ENCODE measurements at regions not wholly inside any gene's neighbourhood (a gene's known extent, or its start where the extent isn't known, plus 50 kb on each side); places are given as distances from the start of the nearest gene placed in this dataset.

DNA sequence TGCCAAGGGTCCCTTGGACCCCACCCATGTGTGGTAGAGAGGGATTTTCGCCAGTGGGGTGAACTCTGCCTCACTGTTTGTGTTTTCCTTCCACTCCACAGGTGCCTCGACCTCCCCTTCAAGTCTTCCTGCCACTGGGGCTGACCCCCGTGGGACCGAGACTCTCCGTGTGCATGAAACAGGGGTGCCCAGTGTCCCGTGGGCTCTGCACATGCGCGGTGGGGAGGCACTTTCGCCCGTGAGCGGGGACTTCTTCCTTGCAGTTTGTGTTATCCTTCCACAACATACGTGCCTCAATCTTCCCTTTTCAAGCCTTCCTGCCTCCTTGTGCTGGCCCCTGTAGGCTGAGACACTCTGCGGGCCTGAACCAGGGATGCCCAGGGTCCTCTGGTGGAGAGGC is 362.4 kb downstream of the ALG10 start (continued):
- TF ChIP-seq TAF1 (IDR thresholded peaks at IDR 0.05; ENCODE audit: borderline replicate concordance, low read depth, low read length) (no peak), CREM (IDR thresholded peaks at IDR 0.05; ENCODE audit: low read depth) (no peak), NFYB (IDR thresholded peaks at IDR 0.05; ENCODE audit: insufficient read depth, low read depth, low read length) (no peak), STAT3 (IDR thresholded peaks at IDR 0.05; ENCODE audit: low read depth, low read length) (no peak), ZNF384 (IDR thresholded peaks at IDR 0.05; ENCODE audit: borderline replicate concordance, low read depth, low read length) (no peak), CREB1 (IDR thresholded peaks at IDR 0.05; ENCODE audit: low read depth) (no peak)

DNA sequence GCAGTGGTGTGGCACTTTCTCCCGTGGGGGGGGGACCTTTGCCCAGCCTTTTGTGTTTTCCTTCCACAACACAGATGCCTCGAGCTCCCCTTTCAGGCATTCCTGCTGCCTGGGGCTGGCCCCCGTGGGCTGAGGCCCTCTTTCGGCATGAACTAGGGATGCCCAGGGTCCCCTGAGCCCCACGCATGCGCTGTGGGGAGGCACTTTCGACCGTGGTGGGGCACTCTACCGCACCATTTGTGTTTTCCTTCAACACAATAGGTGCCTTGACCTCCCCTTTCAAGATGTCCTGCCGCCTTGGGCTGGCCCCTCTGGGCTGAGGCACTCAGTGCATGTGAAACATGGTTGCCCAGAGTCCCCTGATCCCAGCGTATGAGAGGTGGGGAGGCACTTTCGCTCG is 363.7 kb downstream of the ALG10 start:
- H2AFZ ChIP-seq (ENCODE audit: control insufficient read depth, low read depth, low read length) = no peak overlapping the region
- ATAC-seq (no peak), DNase-seq (ENCODE audit: low read depth, low spot score) (no peak), FAIRE-seq (no peak)
- no peak for TF ChIP-seq SMAD1 (IDR thresholded peaks at IDR 0.05; ENCODE audit: low read depth, partially characterized antibody)
- TF ChIP-seq, protein P1, sequence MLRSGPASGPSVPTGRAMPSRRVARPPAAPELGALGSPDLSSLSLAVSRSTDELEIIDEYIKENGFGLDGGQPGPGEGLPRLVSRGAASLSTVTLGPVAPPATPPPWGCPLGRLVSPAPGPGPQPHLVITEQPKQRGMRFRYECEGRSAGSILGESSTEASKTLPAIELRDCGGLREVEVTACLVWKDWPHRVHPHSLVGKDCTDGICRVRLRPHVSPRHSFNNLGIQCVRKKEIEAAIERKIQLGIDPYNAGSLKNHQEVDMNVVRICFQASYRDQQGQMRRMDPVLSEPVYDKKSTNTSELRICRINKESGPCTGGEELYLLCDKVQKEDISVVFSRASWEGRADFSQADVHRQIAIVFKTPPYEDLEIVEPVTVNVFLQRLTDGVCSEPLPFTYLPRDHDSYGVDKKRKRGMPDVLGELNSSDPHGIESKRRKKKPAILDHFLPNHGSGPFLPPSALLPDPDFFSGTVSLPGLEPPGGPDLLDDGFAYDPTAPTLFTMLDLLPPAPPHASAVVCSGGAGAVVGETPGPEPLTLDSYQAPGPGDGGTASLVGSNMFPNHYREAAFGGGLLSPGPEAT (IDR thresholded peaks at IDR 0.05; ENCODE audit: low read depth) = no peak
- TF ChIP-seq, protein P2, sequence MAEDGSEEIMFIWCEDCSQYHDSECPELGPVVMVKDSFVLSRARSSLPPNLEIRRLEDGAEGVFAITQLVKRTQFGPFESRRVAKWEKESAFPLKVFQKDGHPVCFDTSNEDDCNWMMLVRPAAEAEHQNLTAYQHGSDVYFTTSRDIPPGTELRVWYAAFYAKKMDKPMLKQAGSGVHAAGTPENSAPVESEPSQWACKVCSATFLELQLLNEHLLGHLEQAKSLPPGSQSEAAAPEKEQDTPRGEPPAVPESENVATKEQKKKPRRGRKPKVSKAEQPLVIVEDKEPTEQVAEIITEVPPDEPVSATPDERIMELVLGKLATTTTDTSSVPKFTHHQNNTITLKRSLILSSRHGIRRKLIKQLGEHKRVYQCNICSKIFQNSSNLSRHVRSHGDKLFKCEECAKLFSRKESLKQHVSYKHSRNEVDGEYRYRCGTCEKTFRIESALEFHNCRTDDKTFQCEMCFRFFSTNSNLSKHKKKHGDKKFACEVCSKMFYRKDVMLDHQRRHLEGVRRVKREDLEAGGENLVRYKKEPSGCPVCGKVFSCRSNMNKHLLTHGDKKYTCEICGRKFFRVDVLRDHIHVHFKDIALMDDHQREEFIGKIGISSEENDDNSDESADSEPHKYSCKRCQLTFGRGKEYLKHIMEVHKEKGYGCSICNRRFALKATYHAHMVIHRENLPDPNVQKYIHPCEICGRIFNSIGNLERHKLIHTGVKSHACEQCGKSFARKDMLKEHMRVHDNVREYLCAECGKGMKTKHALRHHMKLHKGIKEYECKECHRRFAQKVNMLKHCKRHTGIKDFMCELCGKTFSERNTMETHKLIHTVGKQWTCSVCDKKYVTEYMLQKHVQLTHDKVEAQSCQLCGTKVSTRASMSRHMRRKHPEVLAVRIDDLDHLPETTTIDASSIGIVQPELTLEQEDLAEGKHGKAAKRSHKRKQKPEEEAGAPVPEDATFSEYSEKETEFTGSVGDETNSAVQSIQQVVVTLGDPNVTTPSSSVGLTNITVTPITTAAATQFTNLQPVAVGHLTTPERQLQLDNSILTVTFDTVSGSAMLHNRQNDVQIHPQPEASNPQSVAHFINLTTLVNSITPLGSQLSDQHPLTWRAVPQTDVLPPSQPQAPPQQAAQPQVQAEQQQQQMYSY (CRISPR knock-in tag; IDR thresholded peaks at IDR 0.05) = no peak
- no peak for TF ChIP-seq SMC3 (IDR thresholded peaks at IDR 0.05; ENCODE audit: borderline replicate concordance, low read length)
- no peak overlapping the region for H3K4me2 ChIP-seq (ENCODE audit: control insufficient read depth, insufficient read depth)
- H3K9me3 ChIP-seq (replicated peaks; ENCODE audit: control insufficient read depth, insufficient read depth, low read length) = peaks cover 3% of the 10 kb centered on the region; the same call in 1 of the 3 replicates
- H3K27ac ChIP-seq (ENCODE audit: control insufficient read depth, insufficient read depth) = no peak overlapping the region
- BruUV-seq (replicated peaks) = no TSS peak
- H3K4me3 ChIP-seq = no peak overlapping the region
- intact Hi-C loops (cut with micrococcal nuclease; ENCODE audit: unreplicated experiment) (no loop called here), in situ Hi-C loops (cut with MboI) (loop anchor here (25.0 kb wide), 1 partner anchor 99 kb away; no protein-coding TSS in a partner anchor)
- no peaks in the 10 kb centered on the region for H3K79me2 ChIP-seq (ENCODE audit: control insufficient read depth, insufficient read depth, low read length)
- SMC1A ChIA-PET (ENCODE audit: uncharacterized antibody, unreplicated experiment) = no interaction called here
- CTCF ChIA-PET = no interaction called here
- no peaks in the 10 kb centered on the region for H4K20me1 ChIP-seq (ENCODE audit: control insufficient read depth, insufficient read depth)
- POLR2A ChIA-PET = no interaction called here
- no peak overlapping the region for H3K9ac ChIP-seq (ENCODE audit: control insufficient read depth, insufficient read depth, low read length)
- no peaks in the 10 kb centered on the region for H3K27me3 ChIP-seq (replicated peaks in 1 of 2; ENCODE audit: control insufficient read depth in 2 of 2, insufficient read depth in 2 of 2, low read length in 1 of 2)
- WGBS (ENCODE audit: insufficient coverage, insufficient replicate concordance, low lambda C conversion rate, missing lambda C conversion rate) = 30% methylated on average over 11 of the region's 13 CpGs
- RAD21 ChIA-PET (ENCODE audit: unreplicated experiment) = no interaction called here
- H3K36me3 ChIP-seq (ENCODE audit: control insufficient read depth in 2 of 2, insufficient read depth in 2 of 2, low read length in 1 of 2) = no peaks in the 10 kb centered on the region
- H3K4me1 ChIP-seq (ENCODE audit: control insufficient read depth, insufficient read depth, low read length) = no peaks in the 10 kb centered on the region
